ENCODE measurements at regions not wholly inside any gene's neighbourhood (a gene's known extent, or its start where the extent isn't known, plus 50 kb on each side); places are given as distances from the start of the nearest gene placed in this dataset.

GRCh38 chr4:144302704-144303536 lies 162.4 kb upstream of the GYPA start:
- TF ChIP-seq EZH2 (IDR thresholded peaks at IDR 0.05) (no peak), FOXP2 (optimal IDR thresholded peaks at IDR 0.05; ENCODE audit: control extremely low read depth, extremely low read length, insufficient read depth) (no peak)
